Upper lobe of left lung (tissue), 4 donors: ENCODE measurements at regions not wholly inside any gene's neighbourhood (a gene's known extent, or its start where the extent isn't known, plus 50 kb on each side); places are given as distances from the start of the nearest gene placed in this dataset.

Experiments
- EP300 ChIP-seq, 4 donors: sonication (generic); formaldehyde crosslinking; IDR thresholded peaks; one replicate each; pipeline ENCODE4 v1.5.1; 2017; ENCODE audit warnings: antibody characterized with exemption in 4 of 4, control low read depth in 2 of 4
- POLR2A ChIP-seq, 4 donors: fragments of 450-650 bp; IDR thresholded peaks; one replicate each; pipeline ENCODE4 v1.5.1; 2016 to 2017; ENCODE audit warnings: antibody characterized with exemption in 4 of 4, mild to moderate bottlenecking in 2 of 4
- POLR2AphosphoS5 ChIP-seq, 2 donors: sonication (generic); formaldehyde crosslinking; IDR thresholded peaks; one replicate each; pipeline ENCODE4 v1.5.1; 2017; ENCODE audit warnings: antibody characterized with exemption in 2 of 2
- TF ChIP-seq, protein P1 (sequence below), 6 experiments: fragments of 450-650 bp in 4 of 6; fragments of 200-600 bp in 2 of 6; sonication (generic) in 2 of 6; IDR thresholded peaks; one replicate each; pipeline ENCODE4 v1.5.1; 2016 to 2019; ENCODE audit warnings: antibody characterized with exemption in 6 of 6

DNA sequence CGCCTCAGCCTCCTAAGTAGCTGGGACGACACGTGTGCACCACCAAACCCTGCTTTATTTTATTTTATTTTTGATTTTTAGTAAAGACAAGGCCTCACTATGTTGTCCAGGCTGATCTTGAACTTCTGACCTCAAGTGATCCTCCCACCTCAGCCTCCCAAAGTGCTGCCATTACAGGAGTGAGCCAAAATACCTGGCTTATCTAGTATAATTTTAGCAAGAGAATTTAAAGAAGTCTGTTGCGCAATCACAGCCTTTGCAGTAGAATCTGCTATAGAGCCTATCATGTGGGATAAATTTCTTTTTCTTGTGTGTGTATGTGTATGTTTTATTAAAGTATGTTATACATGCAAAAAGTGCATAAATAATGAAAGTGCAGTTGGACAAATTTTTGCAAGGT lies 92.1 kb upstream of the ANKEF1 start:
- TF ChIP-seq, protein P1, sequence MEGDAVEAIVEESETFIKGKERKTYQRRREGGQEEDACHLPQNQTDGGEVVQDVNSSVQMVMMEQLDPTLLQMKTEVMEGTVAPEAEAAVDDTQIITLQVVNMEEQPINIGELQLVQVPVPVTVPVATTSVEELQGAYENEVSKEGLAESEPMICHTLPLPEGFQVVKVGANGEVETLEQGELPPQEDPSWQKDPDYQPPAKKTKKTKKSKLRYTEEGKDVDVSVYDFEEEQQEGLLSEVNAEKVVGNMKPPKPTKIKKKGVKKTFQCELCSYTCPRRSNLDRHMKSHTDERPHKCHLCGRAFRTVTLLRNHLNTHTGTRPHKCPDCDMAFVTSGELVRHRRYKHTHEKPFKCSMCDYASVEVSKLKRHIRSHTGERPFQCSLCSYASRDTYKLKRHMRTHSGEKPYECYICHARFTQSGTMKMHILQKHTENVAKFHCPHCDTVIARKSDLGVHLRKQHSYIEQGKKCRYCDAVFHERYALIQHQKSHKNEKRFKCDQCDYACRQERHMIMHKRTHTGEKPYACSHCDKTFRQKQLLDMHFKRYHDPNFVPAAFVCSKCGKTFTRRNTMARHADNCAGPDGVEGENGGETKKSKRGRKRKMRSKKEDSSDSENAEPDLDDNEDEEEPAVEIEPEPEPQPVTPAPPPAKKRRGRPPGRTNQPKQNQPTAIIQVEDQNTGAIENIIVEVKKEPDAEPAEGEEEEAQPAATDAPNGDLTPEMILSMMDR (IDR thresholded peaks at IDR 0.05) = no peak
- TF ChIP-seq POLR2A (IDR thresholded peaks at IDR 0.05) (no peak), POLR2AphosphoS5 (IDR thresholded peaks at IDR 0.05) (no peak), EP300 (IDR thresholded peaks at IDR 0.05) (no peak)
